ENCODE measurements at regions not wholly inside any gene's neighbourhood (a gene's known extent, or its start where the extent isn't known, plus 50 kb on each side); places are given as distances from the start of the nearest gene placed in this dataset.

GRCh38 chr6:11341303-11341702, 108.8 kb upstream of the NEDD9 start:
- no peaks in the 10 kb centered on the region for H3K27me3 ChIP-seq (ENCODE audit: control insufficient read depth, insufficient read depth, low read length)

GRCh38 chr6:11339380-11339779, 106.9 kb upstream of the NEDD9 start:
- H3K4me3 ChIP-seq (ENCODE audit: low read length), result no peak overlapping the region
- no CpG with 5 or more reads among the region's 1 CpG for WGBS (ENCODE audit: insufficient coverage, low lambda C conversion rate)

More at GRCh38 chr6:11341303-11341702, 108.8 kb upstream of the NEDD9 start:
- WGBS (ENCODE audit: insufficient coverage, low lambda C conversion rate), result 86% methylated on average over 1 of the region's 3 CpGs
- no peak for DNase-seq
- no peak overlapping the region for H3K27ac ChIP-seq (ENCODE audit: low read length)
- no peak overlapping the region for H3K4me3 ChIP-seq (ENCODE audit: low read length)
- peaks cover 23% of the 10 kb centered on the region for H3K4me1 ChIP-seq (ENCODE audit: control insufficient read depth, insufficient read depth, low read length)
- no peaks in the 10 kb centered on the region for H3K9me3 ChIP-seq (ENCODE audit: control insufficient read depth, low read depth, low read length)
- no peaks in the 10 kb centered on the region for H3K36me3 ChIP-seq (ENCODE audit: control insufficient read depth, insufficient read depth, low read length)

DNA sequence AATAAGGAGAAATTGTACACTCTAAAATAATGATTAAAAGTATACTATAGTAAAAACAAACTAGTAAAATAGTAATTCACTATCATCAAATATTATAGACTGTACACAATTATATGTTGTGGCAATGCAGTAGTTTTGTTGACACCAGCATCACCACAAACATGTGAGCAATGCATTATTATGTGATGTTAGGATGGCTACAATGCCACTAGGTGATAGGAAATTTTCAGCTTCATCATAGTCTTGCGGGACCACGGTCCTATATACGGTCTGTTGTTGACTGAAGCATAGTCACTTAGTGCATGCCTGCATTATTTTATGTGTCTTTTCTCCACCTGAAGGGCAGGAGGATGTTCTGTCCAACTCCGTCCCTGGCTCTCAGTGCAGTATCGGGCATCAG, 104.8 kb upstream of the NEDD9 start:
- Histone ChIP-seq H3K27me3 (ENCODE audit: control insufficient read depth, insufficient read depth, low read length) (no peaks in the 10 kb centered on the region), H3K27ac (ENCODE audit: low read length) (no peak overlapping the region), H3K36me3 (ENCODE audit: control insufficient read depth, insufficient read depth, low read length) (no peaks in the 10 kb centered on the region), H3K4me3 (ENCODE audit: low read length) (no peak overlapping the region), H3K4me1 (ENCODE audit: control insufficient read depth, insufficient read depth, low read length) (no peaks in the 10 kb centered on the region), H3K9me3 (ENCODE audit: control insufficient read depth, low read depth, low read length) (no peaks in the 10 kb centered on the region)
- no peak for DNase-seq
- WGBS (ENCODE audit: insufficient coverage, low lambda C conversion rate), result no CpG with 5 or more reads among the region's 5 CpGs

More at GRCh38 chr6:11339380-11339779, 106.9 kb upstream of the NEDD9 start:
- DNase-seq, result no peak
- Histone ChIP-seq H3K4me1 (ENCODE audit: control insufficient read depth, insufficient read depth, low read length) (peaks cover 7% of the 10 kb centered on the region), H3K27ac (ENCODE audit: low read length) (no peak overlapping the region), H3K9me3 (ENCODE audit: control insufficient read depth, low read depth, low read length) (no peaks in the 10 kb centered on the region), H3K36me3 (ENCODE audit: control insufficient read depth, insufficient read depth, low read length) (no peaks in the 10 kb centered on the region), H3K27me3 (ENCODE audit: control insufficient read depth, insufficient read depth, low read length) (no peaks in the 10 kb centered on the region)

- Histone ChIP-seq H3K36me3 (ENCODE audit: control insufficient read depth, insufficient read depth, low read length) (no peaks in the 10 kb centered on the region), H3K9me3 (ENCODE audit: control insufficient read depth, low read depth, low read length) (no peaks in the 10 kb centered on the region), H3K4me3 (ENCODE audit: low read length) (no peak overlapping the region), H3K4me1 (ENCODE audit: control insufficient read depth, insufficient read depth, low read length) (peaks cover under 1% of the 10 kb centered on the region), H3K27ac (ENCODE audit: low read length) (no peak overlapping the region), H3K27me3 (ENCODE audit: control insufficient read depth, insufficient read depth, low read length) (no peaks in the 10 kb centered on the region)
- no peak for DNase-seq
- no CpG with 5 or more reads among the region's 5 CpGs for WGBS (ENCODE audit: insufficient coverage, low lambda C conversion rate)
These were observed 103.4 kb upstream of the NEDD9 start for GRCh38 chr6:11335826-11336225.

DNA sequence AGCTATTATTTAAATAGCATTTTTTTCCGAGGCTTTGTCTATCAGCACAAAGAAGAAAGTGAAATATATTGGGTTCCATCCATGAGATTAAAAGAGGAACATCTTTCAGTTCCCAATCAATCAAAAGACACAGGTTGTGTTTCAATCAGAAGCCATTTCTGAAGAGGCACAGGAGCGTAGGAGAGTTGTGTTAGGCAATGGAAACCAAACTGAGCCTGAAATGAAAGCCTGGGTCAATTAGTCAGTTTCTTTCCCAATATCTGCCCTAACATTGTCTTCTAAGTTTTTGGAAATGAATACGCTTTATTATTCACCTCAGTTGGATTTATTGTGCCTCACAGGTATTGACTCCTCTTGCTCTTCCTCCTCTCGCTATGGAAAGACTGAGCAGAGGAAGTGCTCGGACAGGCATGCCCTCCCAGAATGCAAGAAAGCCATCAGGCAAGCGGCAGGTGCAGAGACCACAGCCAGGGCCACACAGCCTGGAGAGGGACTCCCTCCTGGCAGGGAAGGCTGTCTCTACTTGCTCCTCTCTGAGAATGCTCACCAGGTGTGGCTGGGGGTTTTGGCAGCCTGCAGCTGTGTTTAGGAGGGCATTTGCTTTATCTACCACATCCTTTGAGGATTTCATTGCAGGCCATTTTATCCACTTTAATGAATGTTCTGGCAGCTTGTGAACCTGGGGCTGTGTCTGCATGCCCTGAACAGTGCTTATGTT, 100.8 kb upstream of the NEDD9 start:
- Histone ChIP-seq H3K9me3 (ENCODE audit: control insufficient read depth, low read depth, low read length) (no peaks in the 10 kb centered on the region), H3K4me3 (ENCODE audit: low read length) (no peak overlapping the region), H3K4me1 (ENCODE audit: control insufficient read depth, insufficient read depth, low read length) (peaks cover 13% of the 10 kb centered on the region), H3K36me3 (ENCODE audit: control insufficient read depth, insufficient read depth, low read length) (no peaks in the 10 kb centered on the region), H3K27me3 (ENCODE audit: control insufficient read depth, insufficient read depth, low read length) (no peaks in the 10 kb centered on the region), H3K27ac (ENCODE audit: low read length) (no peak overlapping the region)
- 88% methylated on average over 1 of the region's 6 CpGs for WGBS (ENCODE audit: insufficient coverage, low lambda C conversion rate)
- no peak for DNase-seq

DNA sequence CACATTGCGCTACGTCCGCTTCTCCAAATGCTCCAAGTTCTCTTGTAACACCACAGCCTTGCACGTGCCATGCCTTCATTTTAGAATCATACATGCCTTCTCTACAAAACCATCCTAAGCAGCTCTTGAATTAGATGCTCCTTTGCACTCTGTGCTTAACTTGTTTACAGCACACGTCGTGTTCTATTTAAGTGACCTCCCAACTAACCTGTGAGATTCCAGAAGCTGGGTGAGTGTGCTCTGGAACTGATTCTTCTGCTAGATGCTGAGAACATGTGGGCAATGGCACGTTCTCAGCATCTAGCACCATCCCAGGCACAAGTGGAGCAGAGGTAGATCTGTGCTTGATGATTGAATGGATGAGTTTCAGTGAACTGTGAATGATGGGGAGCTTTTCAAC, 100.0 kb upstream of the NEDD9 start:
- 97% methylated on average over 4 of the region's 7 CpGs for WGBS (ENCODE audit: insufficient coverage, low lambda C conversion rate)
- Histone ChIP-seq H3K4me3 (ENCODE audit: low read length) (no peak overlapping the region), H3K27me3 (ENCODE audit: control insufficient read depth, insufficient read depth, low read length) (no peaks in the 10 kb centered on the region), H3K4me1 (ENCODE audit: control insufficient read depth, insufficient read depth, low read length) (peaks cover 13% of the 10 kb centered on the region), H3K36me3 (ENCODE audit: control insufficient read depth, insufficient read depth, low read length) (no peaks in the 10 kb centered on the region), H3K27ac (ENCODE audit: low read length) (no peak overlapping the region), H3K9me3 (ENCODE audit: control insufficient read depth, low read depth, low read length) (no peaks in the 10 kb centered on the region)
- no peak for DNase-seq

DNA sequence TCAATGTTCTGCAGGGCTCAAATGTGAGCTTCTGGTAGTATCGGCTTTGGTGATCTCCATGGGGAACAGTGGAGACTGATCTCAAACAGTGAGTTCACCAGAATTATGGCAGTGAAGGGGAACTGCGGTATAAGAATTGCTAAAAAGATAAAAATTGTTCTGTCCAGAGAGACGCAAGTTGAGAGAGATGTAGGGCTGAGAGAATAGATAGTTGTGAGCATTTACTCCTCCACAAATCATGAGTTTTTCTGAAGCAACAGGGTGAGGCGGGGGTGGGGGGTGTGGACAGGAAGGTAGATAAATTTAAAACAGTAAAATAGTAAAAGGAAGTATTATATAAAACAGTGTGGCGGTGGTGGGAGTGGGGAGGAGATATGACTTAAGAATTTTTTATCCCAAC, 98.6 kb upstream of the NEDD9 start:
- H3K4me1 ChIP-seq (ENCODE audit: control insufficient read depth, insufficient read depth, low read length), result peaks cover 22% of the 10 kb centered on the region
- no peak overlapping the region for H3K27ac ChIP-seq (ENCODE audit: low read length)
- 100% methylated on average over 4 of the region's 5 CpGs for WGBS (ENCODE audit: insufficient coverage, low lambda C conversion rate)
- H3K4me3 ChIP-seq (ENCODE audit: low read length), result no peak overlapping the region
- DNase-seq, result no peak
- no peaks in the 10 kb centered on the region for H3K36me3 ChIP-seq (ENCODE audit: control insufficient read depth, insufficient read depth, low read length)
- H3K9me3 ChIP-seq (ENCODE audit: control insufficient read depth, low read depth, low read length), result no peaks in the 10 kb centered on the region
- H3K27me3 ChIP-seq (ENCODE audit: control insufficient read depth, insufficient read depth, low read length), result no peaks in the 10 kb centered on the region

- no CpG with 5 or more reads among the region's 3 CpGs for WGBS (ENCODE audit: insufficient coverage, low lambda C conversion rate)
- DNase-seq, result no peak
- Histone ChIP-seq H3K27ac (ENCODE audit: low read length) (peak overlapping the region; percentile 27), H3K36me3 (ENCODE audit: control insufficient read depth, insufficient read depth, low read length) (no peaks in the 10 kb centered on the region), H3K9me3 (ENCODE audit: control insufficient read depth, low read depth, low read length) (no peaks in the 10 kb centered on the region), H3K4me1 (ENCODE audit: control insufficient read depth, insufficient read depth, low read length) (peaks cover 27% of the 10 kb centered on the region), H3K4me3 (ENCODE audit: low read length) (no peak overlapping the region), H3K27me3 (ENCODE audit: control insufficient read depth, insufficient read depth, low read length) (no peaks in the 10 kb centered on the region)
These were observed 97.9 kb upstream of the NEDD9 start for GRCh38 chr6:11330413-11330760.

DNA sequence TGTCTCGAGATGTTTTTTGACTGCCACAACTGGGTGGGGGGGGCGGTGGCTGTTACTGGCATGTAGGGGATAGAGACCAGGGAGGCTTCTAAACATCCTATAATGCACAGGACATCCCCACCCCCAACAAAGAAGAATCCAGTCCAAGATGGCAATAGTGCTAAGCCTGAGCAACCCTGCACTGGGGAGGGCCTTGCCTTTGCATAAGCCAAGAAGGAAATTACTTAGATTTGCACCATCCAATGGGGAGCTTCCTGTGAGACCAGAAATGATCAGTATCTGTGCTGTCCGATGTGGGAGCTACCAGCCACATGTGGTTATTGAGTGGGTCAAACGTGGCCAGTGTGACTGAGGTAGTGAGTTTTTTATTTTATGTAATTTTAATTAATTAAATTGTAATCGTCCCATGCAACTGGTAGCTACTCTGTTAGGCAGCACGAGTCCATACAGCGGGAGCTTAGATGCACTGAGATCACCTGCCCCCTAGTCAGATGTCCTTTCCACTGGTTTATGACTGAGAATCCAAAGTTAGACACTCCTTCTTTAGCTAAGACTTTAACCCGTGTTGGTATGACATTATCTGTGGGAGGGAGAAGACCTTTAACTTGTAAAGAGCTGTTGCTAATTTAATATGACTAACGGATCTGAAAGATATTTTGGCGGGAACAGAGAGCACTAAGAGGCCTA, 97.4 kb upstream of the NEDD9 start:
- DNase-seq, result peak; percentile 83 to 92
- no peaks in the 10 kb centered on the region for H3K9me3 ChIP-seq (ENCODE audit: control insufficient read depth, low read depth, low read length)
- no peak overlapping the region for H3K4me3 ChIP-seq (ENCODE audit: low read length)
- peaks cover 28% of the 10 kb centered on the region for H3K4me1 ChIP-seq (ENCODE audit: control insufficient read depth, insufficient read depth, low read length)
- H3K36me3 ChIP-seq (ENCODE audit: control insufficient read depth, insufficient read depth, low read length), result no peaks in the 10 kb centered on the region
- no CpG with 5 or more reads among the region's 10 CpGs for WGBS (ENCODE audit: insufficient coverage, low lambda C conversion rate)
- H3K27me3 ChIP-seq (ENCODE audit: control insufficient read depth, insufficient read depth, low read length), result no peaks in the 10 kb centered on the region
- peak overlapping the region; percentile 27 for H3K27ac ChIP-seq (ENCODE audit: low read length)

- no peak overlapping the region for H3K4me3 ChIP-seq (ENCODE audit: low read length)
- no CpG with 5 or more reads among the region's 7 CpGs for WGBS (ENCODE audit: insufficient coverage, low lambda C conversion rate)
- no peaks in the 10 kb centered on the region for H3K36me3 ChIP-seq (ENCODE audit: control insufficient read depth, insufficient read depth, low read length)
- H3K27ac ChIP-seq (ENCODE audit: low read length), result no peak overlapping the region
- H3K4me1 ChIP-seq (ENCODE audit: control insufficient read depth, insufficient read depth, low read length), result peaks cover 39% of the 10 kb centered on the region
- no peaks in the 10 kb centered on the region for H3K27me3 ChIP-seq (ENCODE audit: control insufficient read depth, insufficient read depth, low read length)
- DNase-seq, result peak in 1 of 2 donors; percentile 23
- no peaks in the 10 kb centered on the region for H3K9me3 ChIP-seq (ENCODE audit: control insufficient read depth, low read depth, low read length)
These were observed 96.3 kb upstream of the NEDD9 start for GRCh38 chr6:11328613-11329247.
